ENCODE measurements at regions not wholly inside any gene's neighbourhood (a gene's known extent, or its start where the extent isn't known, plus 50 kb on each side); places are given as distances from the start of the nearest gene placed in this dataset.

- no peaks in the 10 kb centered on the region for H3K4me1 Mint-ChIP-seq
- no peak overlapping the region for H3K4me3 Mint-ChIP-seq
- no peaks in the 10 kb centered on the region for H3K27me3 Mint-ChIP-seq
- DNase-seq (ENCODE audit: low spot score in 2 of 2) (no peak), ATAC-seq (replicated peaks; ENCODE audit: extremely low read depth, poor library complexity, severe bottlenecking) (no peak)
- no peaks in the 10 kb centered on the region for H3K9me3 Mint-ChIP-seq
- H3K36me3 Mint-ChIP-seq (ENCODE audit: insufficient read depth), result no peaks in the 10 kb centered on the region
- H3K27ac Mint-ChIP-seq (ENCODE audit: low read depth), result no peak overlapping the region
Observed at GRCh38 chr1:239616673-239617072, 230.3 kb downstream of the CHRM3 start.

- no peak for ATAC-seq (replicated peaks; ENCODE audit: extremely low read depth, poor library complexity, severe bottlenecking)
- no peak for DNase-seq (ENCODE audit: low spot score in 2 of 2)
- no peak overlapping the region for H3K4me3 Mint-ChIP-seq
- H3K9me3 Mint-ChIP-seq, result no peaks in the 10 kb centered on the region
- H3K27ac Mint-ChIP-seq (ENCODE audit: low read depth), result no peak overlapping the region
- no peaks in the 10 kb centered on the region for H3K36me3 Mint-ChIP-seq (ENCODE audit: insufficient read depth)
- no peaks in the 10 kb centered on the region for H3K4me1 Mint-ChIP-seq
- no peaks in the 10 kb centered on the region for H3K27me3 Mint-ChIP-seq
Observed at GRCh38 chr1:239617259-239617658, 230.9 kb downstream of the CHRM3 start.

GRCh38 chr1:239617731-239618130 is 231.4 kb downstream of the CHRM3 start:
- ATAC-seq (replicated peaks; ENCODE audit: extremely low read depth, poor library complexity, severe bottlenecking) (no peak), DNase-seq (ENCODE audit: low spot score in 2 of 2) (no peak)
- Mint-ChIP-seq H3K36me3 (ENCODE audit: insufficient read depth) (no peaks in the 10 kb centered on the region), H3K27ac (ENCODE audit: low read depth) (no peak overlapping the region), H3K4me1 (no peaks in the 10 kb centered on the region), H3K27me3 (no peaks in the 10 kb centered on the region), H3K9me3 (no peaks in the 10 kb centered on the region), H3K4me3 (no peak overlapping the region)

- DNase-seq (ENCODE audit: low spot score in 2 of 2) (no peak), ATAC-seq (replicated peaks; ENCODE audit: extremely low read depth, poor library complexity, severe bottlenecking) (no peak)
- Mint-ChIP-seq H3K9me3 (no peaks in the 10 kb centered on the region), H3K4me1 (no peaks in the 10 kb centered on the region), H3K27ac (ENCODE audit: low read depth) (no peak overlapping the region), H3K4me3 (no peak overlapping the region), H3K27me3 (no peaks in the 10 kb centered on the region), H3K36me3 (ENCODE audit: insufficient read depth) (no peaks in the 10 kb centered on the region)
Observed at GRCh38 chr1:239619190-239619589, 232.8 kb downstream of the CHRM3 start.

- ATAC-seq (replicated peaks; ENCODE audit: extremely low read depth, poor library complexity, severe bottlenecking), result no peak
- Mint-ChIP-seq H3K36me3 (ENCODE audit: insufficient read depth) (no peaks in the 10 kb centered on the region), H3K27me3 (no peaks in the 10 kb centered on the region), H3K4me3 (no peak overlapping the region), H3K4me1 (no peaks in the 10 kb centered on the region), H3K9me3 (no peaks in the 10 kb centered on the region), H3K27ac (ENCODE audit: low read depth) (no peak overlapping the region)
- no peak for DNase-seq (ENCODE audit: low spot score in 2 of 2)
Observed at GRCh38 chr1:239630767-239631166, 244.4 kb downstream of the CHRM3 start.

- Mint-ChIP-seq H3K9me3 (no peaks in the 10 kb centered on the region), H3K4me3 (no peak overlapping the region), H3K36me3 (ENCODE audit: insufficient read depth) (no peaks in the 10 kb centered on the region), H3K4me1 (no peaks in the 10 kb centered on the region), H3K27ac (ENCODE audit: low read depth) (no peak overlapping the region), H3K27me3 (no peaks in the 10 kb centered on the region)
- DNase-seq (ENCODE audit: low spot score in 2 of 2), result no peak
- no peak for ATAC-seq (replicated peaks; ENCODE audit: extremely low read depth, poor library complexity, severe bottlenecking)
Observed at GRCh38 chr1:239633432-239633831, 247.1 kb downstream of the CHRM3 start.

GRCh38 chr1:239635276-239635675 is 248.9 kb downstream of the CHRM3 start:
- H3K9me3 Mint-ChIP-seq, result no peaks in the 10 kb centered on the region
- no peak overlapping the region for H3K4me3 Mint-ChIP-seq
- H3K36me3 Mint-ChIP-seq (ENCODE audit: insufficient read depth), result no peaks in the 10 kb centered on the region
- H3K27me3 Mint-ChIP-seq, result no peaks in the 10 kb centered on the region
- no peak for DNase-seq (ENCODE audit: low spot score in 2 of 2)
- no peak for ATAC-seq (replicated peaks; ENCODE audit: extremely low read depth, poor library complexity, severe bottlenecking)
- H3K27ac Mint-ChIP-seq (ENCODE audit: low read depth), result no peak overlapping the region
- no peaks in the 10 kb centered on the region for H3K4me1 Mint-ChIP-seq

GRCh38 chr1:239636347-239636746 is 250.0 kb downstream of the CHRM3 start:
- Mint-ChIP-seq H3K27me3 (no peaks in the 10 kb centered on the region), H3K4me1 (no peaks in the 10 kb centered on the region), H3K4me3 (no peak overlapping the region), H3K36me3 (ENCODE audit: insufficient read depth) (no peaks in the 10 kb centered on the region), H3K27ac (ENCODE audit: low read depth) (no peak overlapping the region), H3K9me3 (no peaks in the 10 kb centered on the region)
- ATAC-seq (replicated peaks; ENCODE audit: extremely low read depth, poor library complexity, severe bottlenecking) (no peak), DNase-seq (ENCODE audit: low spot score in 2 of 2) (no peak)

GRCh38 chr1:239644604-239645003 is 258.2 kb downstream of the CHRM3 start:
- Mint-ChIP-seq H3K36me3 (ENCODE audit: insufficient read depth) (no peaks in the 10 kb centered on the region), H3K4me3 (no peak overlapping the region), H3K27me3 (no peaks in the 10 kb centered on the region), H3K27ac (ENCODE audit: low read depth) (no peak overlapping the region), H3K4me1 (no peaks in the 10 kb centered on the region), H3K9me3 (no peaks in the 10 kb centered on the region)
- ATAC-seq (replicated peaks; ENCODE audit: extremely low read depth, poor library complexity, severe bottlenecking) (no peak), DNase-seq (ENCODE audit: low spot score in 2 of 2) (no peak)

- H3K27ac Mint-ChIP-seq (ENCODE audit: low read depth), result no peak overlapping the region
- no peaks in the 10 kb centered on the region for H3K4me1 Mint-ChIP-seq
- no peak for ATAC-seq (replicated peaks; ENCODE audit: extremely low read depth, poor library complexity, severe bottlenecking)
Observed at GRCh38 chr1:239647045-239647444, 260.7 kb downstream of the CHRM3 start.

GRCh38 chr1:239647964-239648632 is 261.7 kb downstream of the CHRM3 start:
- no peaks in the 10 kb centered on the region for H3K4me1 Mint-ChIP-seq
- H3K27ac Mint-ChIP-seq (ENCODE audit: low read depth), result no peak overlapping the region
- no peak overlapping the region for H3K4me3 Mint-ChIP-seq
- H3K9me3 Mint-ChIP-seq, result no peaks in the 10 kb centered on the region
- no peaks in the 10 kb centered on the region for H3K36me3 Mint-ChIP-seq (ENCODE audit: insufficient read depth)
- no peak for DNase-seq (ENCODE audit: low spot score in 2 of 2)
- no peak for ATAC-seq (replicated peaks; ENCODE audit: extremely low read depth, poor library complexity, severe bottlenecking)
- H3K27me3 Mint-ChIP-seq, result no peaks in the 10 kb centered on the region

More at GRCh38 chr1:239647045-239647444, 260.7 kb downstream of the CHRM3 start:
- Mint-ChIP-seq H3K36me3 (ENCODE audit: insufficient read depth) (no peaks in the 10 kb centered on the region), H3K27me3 (no peaks in the 10 kb centered on the region), H3K9me3 (no peaks in the 10 kb centered on the region), H3K4me3 (no peak overlapping the region)
- no peak for DNase-seq (ENCODE audit: low spot score in 2 of 2)

GRCh38 chr1:239655023-239655422 is 268.7 kb downstream of the CHRM3 start:
- DNase-seq (ENCODE audit: low spot score in 2 of 2), result no peak
- peaks cover 6% of the 10 kb centered on the region for H3K9me3 Mint-ChIP-seq
- H3K27ac Mint-ChIP-seq (ENCODE audit: low read depth), result no peak overlapping the region
- H3K27me3 Mint-ChIP-seq, result no peaks in the 10 kb centered on the region
- no peak for ATAC-seq (replicated peaks; ENCODE audit: extremely low read depth, poor library complexity, severe bottlenecking)
- H3K36me3 Mint-ChIP-seq (ENCODE audit: insufficient read depth), result peaks cover 3% of the 10 kb centered on the region
- H3K4me3 Mint-ChIP-seq, result no peak overlapping the region
- no peaks in the 10 kb centered on the region for H3K4me1 Mint-ChIP-seq

- DNase-seq (ENCODE audit: low spot score in 2 of 2) (no peak), ATAC-seq (replicated peaks; ENCODE audit: extremely low read depth, poor library complexity, severe bottlenecking) (no peak)
- no peak overlapping the region for H3K4me3 Mint-ChIP-seq
- no peaks in the 10 kb centered on the region for H3K27me3 Mint-ChIP-seq
- H3K27ac Mint-ChIP-seq (ENCODE audit: low read depth), result no peak overlapping the region
- H3K4me1 Mint-ChIP-seq, result no peaks in the 10 kb centered on the region
- H3K36me3 Mint-ChIP-seq (ENCODE audit: insufficient read depth), result peaks cover 3% of the 10 kb centered on the region
- H3K9me3 Mint-ChIP-seq, result peaks cover 11% of the 10 kb centered on the region
Observed at GRCh38 chr1:239657291-239657690, 270.9 kb downstream of the CHRM3 start.
